Stimulated activated naive CD8-positive, alpha-beta T cell treated with anti-CD3 and anti-CD28 coated beads, Interleukin-15, Interleukin-2, amounts not matched to agents 100 U/mL and 50 U/mL, for 24 hours (primary cell): ENCODE measurements at regions not wholly inside any gene's neighbourhood (a gene's known extent, or its start where the extent isn't known, plus 50 kb on each side); places are given as distances from the start of the nearest gene placed in this dataset.

Experiments used
- ATAC-seq: fragments of 150-1000 bp; cut with Tn5 transposase; one replicate; pipeline ENCODE4 v1.10.0; 2021
- DNase-seq: peaks from one replicate; pipeline ENCODE4 v3.0.0; 2021

DNA sequence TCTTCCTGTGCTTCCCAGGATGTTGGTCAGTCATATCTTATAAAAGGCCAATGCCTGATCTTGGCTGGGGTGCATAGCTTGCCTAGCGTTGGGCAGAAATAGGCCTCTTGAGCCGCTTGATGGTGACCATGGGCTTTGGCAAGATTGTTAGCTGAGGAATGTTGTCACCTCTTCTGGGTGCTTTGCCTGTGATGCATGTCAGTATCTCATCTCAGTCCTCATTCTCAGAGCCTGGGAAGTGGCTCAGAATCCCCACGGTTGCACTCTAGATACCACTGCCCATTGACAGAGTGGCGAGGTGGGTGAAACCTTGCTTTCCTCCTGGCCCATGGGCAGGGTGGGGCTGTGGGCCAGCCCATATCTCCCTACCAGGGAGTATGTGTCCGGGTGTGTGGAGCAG lies 79.2 kb upstream of the MGAT5 start:
- ATAC-seq (no peak), DNase-seq (no peak)

DNA sequence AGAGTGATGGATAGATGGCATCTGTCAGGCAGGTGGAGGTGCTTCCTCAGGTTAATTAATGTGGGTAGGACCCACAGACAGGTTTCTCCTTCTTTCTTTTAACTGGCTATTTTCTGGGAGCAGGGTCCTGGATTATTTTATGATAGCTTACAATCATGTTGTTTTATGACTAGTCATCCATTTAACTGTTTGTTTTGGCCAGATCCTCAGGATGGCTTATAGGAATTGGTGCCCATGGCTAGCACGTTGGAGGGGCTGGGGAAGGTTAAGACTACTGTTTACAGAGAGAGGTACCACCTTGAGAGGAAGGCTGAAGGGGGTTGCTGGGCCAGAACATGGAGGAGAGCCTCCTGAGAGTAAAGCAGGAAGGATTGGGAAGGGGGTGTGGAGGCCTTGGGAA lies 78.0 kb upstream of the MGAT5 start:
- no peak for DNase-seq
- no peak for ATAC-seq

DNA sequence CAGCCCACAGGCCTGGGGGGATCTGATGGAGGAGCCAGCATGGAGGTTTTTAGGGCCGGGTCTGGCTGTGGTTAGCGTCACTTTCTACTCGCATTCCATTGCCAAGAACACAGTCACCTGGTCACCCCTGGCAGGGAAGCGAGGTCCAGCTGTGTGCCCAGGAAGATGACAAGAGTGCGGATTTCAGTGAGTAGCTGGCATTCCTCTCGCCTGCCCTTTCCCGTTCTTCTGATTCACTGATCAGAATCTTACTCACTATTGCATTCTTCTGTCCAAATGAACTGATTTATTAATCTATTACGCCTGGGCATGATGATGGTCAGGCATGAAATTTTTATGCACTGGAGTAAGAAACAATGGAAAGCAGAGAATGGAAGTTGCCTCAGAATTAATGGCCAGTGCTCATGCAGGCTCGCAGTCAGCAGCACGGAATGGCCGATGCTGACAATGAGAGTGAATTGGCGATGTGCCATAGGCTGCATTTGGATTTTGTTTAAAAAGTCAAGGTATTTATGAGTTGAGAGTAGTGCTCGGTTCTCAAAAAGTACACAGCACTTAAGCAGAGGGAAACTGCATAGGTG lies 76.4 kb upstream of the MGAT5 start:
- DNase-seq (no peak), ATAC-seq (no peak)

DNA sequence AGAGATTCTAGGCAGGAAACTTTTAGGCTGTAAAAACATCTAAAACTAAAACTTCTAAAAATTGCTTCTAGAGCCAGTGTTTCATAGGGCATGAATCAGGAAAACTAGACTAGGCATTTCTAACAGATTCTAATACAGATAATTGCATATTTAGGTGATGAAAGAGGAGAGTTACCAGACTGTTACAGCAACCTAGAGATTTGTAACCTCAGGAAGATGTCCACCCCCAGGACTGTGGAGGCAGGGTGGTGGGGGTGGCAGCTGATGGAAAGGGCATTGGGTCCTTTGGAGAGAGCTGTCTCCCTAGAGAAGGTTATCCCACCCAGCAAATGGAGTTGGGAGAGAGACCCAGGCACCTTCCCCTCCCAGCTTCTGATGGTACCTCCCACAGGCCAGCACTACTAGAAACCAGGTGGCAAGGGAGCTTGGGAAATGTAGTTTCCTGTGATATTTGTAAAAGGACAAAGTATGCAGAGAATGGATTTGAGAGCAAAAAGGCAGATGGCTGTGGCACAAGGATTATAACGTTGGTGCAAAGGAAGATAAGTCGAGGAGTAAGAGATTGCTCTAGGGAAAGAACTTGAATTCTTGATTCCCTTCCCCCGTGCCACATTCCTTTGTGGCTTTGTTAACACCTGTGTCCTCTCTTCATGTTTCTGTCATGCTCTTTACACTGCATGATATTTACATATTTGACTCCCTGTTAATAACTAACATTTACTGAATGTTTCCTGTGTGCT lies 75.6 kb upstream of the MGAT5 start:
- no peak for ATAC-seq

DNA sequence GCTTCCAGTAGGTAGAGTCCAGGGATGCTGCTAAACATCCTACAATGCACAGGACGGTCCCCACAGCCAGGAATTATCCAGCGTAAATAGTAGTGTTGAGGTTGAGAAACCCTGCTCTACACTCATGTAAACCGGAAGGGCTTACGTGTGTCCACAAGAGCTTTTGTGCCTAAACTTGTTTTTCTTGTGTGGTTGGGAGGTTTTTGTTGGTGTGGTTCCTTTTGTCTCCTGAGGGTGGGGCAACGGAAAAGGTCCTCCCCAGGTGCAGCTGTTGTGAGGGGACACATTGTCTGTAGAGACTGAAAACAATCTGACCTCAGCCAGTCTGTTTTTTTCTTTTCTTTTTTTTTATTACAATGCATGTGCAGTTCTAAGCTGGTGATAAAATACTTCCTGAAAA lies 72.7 kb upstream of the MGAT5 start:
- ATAC-seq (peak; percentile 61), DNase-seq (no peak)

More for the DNA sequence above, 75.6 kb upstream of the MGAT5 start:
- DNase-seq = no peak

DNA sequence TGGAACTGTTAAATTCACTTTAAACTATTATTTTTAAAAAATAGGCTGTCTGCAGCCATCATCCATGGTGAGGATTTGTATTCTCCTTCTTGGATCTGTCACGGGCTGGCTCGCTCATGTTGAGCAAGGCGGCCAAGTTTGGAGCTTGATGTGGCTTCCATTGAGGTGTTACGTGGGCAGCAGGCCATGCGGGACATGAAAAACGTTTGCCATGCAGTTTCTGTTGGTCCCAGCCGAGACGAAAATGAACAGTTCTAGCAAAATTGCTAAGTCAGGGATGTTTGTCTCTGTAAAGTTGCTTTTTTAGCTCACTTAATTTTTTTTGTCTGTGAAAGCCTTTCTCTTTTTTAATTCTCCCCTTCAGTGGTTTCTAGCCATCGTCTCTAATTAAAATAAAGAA lies 70.2 kb upstream of the MGAT5 start:
- ATAC-seq (no peak), DNase-seq (no peak)

DNA sequence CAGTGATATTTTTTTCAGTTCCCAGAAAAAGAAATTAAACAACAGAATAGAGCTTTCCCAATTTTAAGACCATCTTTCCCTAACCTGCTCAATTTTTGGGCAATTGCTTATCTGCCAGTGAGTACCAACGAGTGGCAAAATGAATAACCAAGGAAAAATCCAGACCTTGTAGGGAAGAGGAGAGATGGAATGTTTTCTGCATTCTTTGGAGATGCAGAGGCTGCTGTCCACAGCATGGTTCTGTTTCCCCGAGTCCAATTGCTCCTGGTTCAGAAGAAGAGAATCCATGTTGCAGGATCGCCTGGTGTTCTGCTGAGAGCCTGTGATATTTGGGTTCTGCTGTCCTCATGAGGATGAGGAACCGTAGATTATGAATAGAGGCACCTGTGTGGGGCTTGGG lies 68.2 kb upstream of the MGAT5 start:
- ATAC-seq (no peak), DNase-seq (no peak)

DNA sequence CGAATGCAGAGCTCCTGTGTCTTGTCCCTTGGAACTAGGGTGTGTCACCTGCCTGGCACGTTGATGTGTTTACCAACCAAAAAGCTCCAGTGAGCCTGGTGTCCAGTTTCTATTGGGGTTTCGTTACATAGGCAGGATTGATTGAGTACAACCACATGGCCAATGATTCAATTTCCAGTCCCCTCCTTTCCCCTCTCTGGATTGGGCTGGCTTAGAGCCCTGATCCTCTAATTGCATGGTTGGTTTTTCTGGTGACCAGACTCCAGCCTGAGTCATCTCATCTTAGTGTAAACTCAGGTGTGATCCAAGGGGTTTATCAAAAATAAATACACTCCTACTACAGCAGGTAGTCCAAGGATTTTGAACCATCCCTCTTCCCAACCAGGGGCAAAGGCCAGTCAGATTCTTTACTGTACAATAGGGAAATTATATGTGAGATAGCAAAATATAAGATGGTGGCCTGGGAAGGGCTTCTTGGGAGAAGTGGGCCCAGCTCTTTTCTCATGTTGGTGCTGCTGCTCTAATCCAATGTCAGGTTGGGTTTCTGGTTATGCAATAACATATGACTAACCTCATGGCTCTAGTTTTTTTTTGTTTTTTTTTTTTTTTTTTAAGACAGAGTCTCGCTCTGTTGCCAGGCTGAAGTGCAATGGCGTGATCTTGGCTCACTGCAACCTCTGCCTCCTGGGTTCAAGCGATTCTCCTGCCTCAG lies 64.7 kb upstream of the MGAT5 start:
- DNase-seq (no peak), ATAC-seq (no peak)

DNA sequence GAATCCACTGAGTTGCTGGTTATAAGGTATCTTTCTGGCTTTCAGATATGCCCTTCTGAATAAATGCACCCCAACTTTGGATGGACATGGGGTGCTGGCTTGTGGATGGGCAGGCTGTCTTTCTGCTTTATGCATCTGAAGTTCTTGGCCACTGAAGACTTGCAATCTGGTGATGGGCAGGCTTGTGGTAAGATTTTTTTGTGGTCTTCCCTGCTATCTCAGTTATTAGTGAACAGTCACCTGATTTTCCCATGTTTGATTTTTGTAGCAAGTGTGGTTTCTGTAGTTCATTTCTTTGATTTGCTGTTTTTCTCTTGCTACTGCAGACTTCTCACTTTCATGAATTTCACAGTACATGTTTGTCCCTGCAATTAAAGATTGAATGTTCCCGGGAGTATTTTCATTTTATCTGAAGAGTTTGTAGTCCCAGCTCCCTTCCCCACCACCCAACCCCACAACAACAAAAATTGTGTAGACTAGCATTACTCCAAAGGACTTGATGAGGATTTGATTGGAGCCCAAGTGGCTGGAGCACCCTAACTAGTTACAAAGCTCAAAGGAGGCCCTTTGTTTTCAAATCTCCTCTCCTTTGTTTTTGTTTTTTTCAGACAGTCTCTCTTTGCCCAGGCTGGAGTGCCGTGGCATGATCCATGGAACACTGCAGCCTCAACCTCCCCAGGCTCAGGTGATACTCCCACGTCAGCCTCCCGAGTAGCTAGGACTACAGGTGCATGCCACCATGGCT lies 63.6 kb upstream of the MGAT5 start:
- ATAC-seq = no peak
- DNase-seq = no peak

DNA sequence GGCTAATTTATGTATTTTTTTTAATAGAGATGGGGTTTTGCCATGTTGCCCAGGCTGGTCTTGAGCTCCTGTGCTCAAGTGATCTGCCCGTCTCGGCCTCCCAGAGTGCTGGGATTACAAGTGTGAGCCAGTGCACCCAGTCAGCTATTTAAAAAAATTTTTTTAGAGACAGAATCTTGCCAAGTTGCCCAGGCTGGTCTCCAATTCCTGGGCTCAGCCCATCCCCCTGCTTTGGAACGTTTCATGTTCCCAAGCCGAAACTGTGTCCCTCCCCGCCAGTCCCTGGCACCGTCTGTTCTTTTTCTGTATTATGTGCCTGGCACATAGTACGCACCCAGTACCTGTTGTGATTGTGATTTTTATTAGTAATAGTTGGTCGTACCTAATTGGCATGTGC lies 63.1 kb upstream of the MGAT5 start:
- no peak for DNase-seq
- ATAC-seq = no peak

DNA sequence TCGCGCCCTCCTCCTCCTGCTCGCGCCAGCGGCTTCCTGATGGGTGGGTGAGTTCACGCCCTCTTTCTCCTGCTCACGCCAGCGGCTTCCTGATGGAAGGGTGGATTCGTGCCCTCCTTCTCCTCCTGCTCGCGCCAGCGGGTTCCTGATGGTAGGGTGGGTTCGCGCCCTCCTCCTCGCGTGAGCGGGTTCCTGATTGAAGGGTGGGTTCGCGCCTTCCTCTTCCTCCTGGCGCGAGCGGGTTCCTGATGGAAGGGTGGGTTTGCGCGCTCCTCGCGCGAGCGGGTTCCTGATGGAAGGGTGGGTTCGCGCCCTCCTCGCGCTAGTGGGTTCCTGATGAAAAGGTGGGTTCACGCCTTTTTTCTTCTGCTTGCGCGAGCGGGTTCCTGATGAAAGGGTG lies 62.0 kb upstream of the MGAT5 start:
- DNase-seq = no peak
- ATAC-seq = no peak

DNA sequence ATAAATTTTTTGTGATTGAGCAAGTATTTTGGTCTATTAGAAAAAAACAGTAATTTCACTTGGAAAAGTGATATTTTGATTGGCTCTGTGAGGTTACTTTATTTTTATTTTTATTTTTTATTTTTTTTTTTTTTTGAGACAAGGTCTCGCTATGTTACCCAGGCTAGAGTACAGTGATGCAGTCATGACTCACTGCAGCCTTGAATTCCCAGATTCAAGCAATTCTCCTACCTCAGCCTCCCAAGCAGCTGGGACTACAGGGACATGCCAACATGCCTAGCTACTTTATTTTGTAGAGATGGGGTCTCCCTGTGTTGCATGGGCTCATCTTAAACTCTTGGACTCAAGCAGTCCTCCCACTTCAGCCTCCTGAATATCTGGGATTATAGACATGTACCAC lies 60.9 kb upstream of the MGAT5 start:
- no peak for ATAC-seq
- no peak for DNase-seq

DNA sequence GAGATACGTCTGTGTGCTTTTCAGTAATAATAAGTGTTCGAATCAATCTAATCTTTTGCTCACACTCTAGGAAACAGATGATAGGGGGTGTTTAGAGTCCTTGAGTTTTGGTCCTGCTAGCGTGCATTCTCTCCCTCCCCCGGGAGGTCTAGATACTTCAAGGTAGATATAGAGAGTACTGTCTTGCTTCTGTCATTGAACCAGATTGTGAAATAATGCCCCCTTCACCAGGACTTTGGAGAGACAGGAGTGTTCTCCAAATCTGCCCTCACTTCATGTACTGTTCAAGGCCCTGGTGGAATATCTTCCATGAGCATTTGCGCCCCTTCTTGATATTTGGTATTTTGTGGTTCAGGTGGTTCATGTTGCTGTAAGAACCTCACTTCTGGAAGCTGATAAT lies 59.4 kb upstream of the MGAT5 start:
- DNase-seq = no peak
- no peak for ATAC-seq

DNA sequence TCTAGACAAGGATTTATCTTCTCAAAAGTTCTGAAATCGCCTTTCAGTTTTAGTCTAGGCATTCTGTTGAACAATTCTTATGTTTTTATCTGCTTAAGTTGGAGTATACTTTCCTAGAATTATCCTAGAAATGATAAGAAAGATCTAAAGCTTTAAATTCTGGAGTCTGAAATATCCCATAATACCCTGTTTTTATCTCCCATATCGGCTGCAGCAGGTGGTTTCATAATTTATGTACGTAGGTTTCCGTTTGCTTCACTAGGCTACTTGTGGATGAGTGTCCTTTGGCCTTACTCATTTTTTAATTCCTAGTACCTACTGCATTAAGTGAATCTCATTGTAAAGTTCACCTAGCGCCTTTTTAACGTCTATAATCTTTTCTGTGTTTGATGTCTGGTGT lies 58.5 kb upstream of the MGAT5 start:
- no peak for DNase-seq
- ATAC-seq = no peak

DNA sequence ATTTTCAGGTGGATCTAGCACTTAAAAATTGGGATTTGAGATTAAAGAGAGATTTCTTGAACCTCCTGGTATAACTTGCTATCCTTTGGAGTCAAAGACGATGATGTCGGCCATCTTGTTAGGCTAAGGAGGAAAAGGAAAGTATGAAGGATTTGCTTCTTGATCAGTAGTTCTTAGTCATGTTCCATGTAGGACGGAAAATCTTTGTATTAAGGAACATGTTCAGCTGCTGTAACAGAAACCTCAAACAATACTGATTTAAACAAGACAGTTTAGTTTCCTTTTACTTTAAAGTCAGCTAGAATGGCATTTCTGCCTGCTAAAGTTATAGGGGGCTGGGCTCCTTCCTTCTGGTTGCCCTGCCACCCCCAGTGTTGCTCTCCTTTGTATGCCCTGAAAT lies 56.4 kb upstream of the MGAT5 start:
- DNase-seq = no peak
- peak; percentile 72 for ATAC-seq

DNA sequence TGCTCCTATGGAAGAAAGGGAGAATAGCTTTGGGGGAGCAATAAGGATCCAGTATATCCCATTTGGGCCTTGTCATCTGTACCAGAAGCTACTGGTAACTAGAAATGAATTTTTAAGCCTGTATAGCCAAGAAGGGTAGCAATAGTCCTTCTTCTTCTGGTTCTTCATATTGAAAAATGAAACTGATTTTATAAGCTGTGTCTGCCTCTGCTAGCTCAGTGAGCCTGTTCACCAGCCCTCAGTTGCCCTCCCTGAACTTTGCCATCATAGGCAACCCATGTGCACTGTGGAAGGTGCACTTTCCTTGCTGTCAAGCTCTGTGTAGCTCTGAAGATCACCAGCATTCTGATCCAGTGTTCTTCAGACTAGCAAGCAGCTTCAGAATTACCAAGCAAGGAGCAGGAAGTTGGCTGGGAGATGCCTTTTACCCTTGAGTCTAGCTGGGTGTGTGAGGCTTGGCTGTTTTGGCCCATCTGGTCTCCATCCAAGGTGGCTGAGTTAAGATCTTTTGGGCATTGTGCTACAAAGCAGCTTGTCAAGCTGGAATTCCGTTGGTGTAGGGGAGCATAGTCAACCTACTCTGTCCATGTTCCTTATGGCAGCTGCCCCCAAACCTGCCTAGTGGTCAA lies 55.8 kb upstream of the MGAT5 start:
- no peak for DNase-seq
- ATAC-seq = peak; percentile 40

DNA sequence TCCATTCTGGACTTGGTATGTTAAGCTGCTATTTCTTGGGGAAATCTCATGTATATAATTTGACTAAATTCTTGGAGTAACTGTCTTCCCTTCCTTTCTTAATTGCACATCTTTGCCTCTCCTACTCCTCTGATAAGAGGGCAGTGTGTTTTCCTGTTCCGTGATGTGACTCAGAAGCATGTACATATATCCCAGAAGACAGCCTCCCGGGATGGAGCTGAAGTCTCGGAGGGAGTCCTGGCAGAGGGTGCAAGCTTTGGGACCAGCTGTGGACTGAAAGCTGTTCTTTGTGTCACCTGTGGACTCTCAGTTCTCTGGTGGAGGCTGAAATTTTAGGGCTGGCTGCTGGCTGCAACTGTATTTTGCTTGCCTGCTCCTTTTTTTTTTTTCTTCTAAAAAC lies 54.7 kb upstream of the MGAT5 start:
- ATAC-seq (no peak), DNase-seq (no peak)

DNA sequence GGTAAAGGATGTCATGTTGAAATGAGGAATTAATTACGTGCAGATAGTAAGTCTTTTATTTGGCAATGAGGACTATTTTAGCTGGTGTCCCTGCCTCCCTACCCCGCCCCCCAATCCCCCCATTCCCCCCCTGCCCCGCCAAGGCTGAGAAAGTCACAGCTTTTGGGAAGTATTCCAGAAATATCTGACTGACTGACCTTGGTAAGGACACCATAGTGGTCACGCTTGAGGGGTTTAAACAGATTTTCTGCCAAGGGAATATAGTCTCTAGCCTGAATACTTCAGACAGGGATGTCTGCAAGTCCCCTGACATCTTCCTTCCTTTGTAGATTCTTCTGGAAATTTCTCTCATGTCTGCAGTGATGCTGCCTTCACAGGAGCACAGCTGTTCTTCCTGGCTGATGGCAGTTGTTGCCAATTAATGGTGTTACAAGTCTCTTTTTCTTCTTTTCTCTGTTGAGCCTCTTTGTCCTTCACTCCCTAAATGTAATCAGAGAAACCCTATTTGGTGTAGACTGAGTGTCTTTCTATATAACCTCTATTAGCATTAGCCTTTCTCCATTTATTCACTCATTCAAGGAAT lies 53.7 kb upstream of the MGAT5 start:
- DNase-seq (no peak), ATAC-seq (no peak)

DNA sequence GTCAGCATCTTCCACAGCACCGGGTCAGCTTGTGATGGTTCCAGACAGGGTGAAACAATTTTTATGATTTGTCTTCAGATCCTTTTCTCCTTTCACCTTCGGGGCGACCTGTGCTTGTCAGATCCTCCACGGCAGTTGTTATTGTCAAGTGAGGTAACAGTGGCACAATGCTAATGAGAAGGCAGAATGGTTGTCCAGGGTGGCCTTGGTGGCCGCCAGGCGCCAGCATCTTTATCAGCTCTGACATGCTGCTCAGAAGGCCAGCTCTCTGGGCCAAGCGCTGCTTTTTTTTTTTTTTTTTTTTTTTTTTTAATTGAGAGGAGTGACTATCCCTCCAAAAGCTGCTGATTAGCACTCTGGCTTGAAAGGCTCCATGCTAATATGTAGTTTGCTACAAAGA lies 52.3 kb upstream of the MGAT5 start:
- no peak for ATAC-seq

DNA sequence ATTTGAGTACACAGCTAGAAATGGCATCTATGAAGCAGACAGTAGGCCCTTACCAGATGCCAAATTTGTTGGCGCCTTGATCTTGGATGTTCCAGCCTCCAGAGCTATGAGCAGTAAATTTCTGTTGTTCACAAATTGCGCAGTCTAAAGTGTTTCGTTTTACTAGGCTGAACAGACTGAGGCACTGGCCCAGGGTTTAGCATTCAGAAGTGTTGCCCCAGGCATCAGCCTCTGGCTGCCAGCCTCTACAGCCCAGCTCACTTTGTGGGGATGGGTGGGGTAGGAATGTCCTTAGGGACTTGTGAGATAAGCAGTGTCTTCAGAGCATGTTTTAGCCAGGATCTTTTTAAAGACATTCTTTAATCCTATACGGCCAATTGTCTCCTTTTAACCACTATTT lies 51.5 kb upstream of the MGAT5 start:
- no peak for DNase-seq
- ATAC-seq = no peak

More for the DNA sequence above, 52.3 kb upstream of the MGAT5 start:
- no peak for DNase-seq

DNA sequence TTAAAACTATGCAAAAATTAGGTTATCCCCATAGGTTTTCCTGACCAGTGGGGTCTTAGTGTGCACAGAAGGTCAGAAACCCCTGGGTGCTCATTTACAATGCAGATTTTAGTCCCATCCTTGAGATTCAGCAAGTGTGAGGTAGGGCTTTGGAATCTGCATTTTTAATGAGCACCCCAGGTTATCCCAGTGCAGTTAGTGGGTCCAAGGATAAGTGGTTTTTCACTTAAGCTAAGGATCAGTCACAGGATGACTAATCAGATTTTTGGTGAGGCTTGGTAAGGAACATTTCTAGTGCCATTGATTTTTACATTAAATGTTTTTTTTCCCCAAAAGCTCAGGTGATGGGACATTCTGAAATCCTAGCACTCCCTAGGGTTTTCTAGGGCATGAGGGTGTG lies 50.7 kb upstream of the MGAT5 start:
- DNase-seq (no peak), ATAC-seq (no peak)
